ENCODE measurements at regions not wholly inside any gene's neighbourhood (a gene's known extent, or its start where the extent isn't known, plus 50 kb on each side); places are given as distances from the start of the nearest gene placed in this dataset.

- H3K27me3 ChIP-seq, result no peaks in the 10 kb centered on the region
- H3K9ac ChIP-seq (ENCODE audit: low read depth in 2 of 2, low read length in 2 of 2), result no peak overlapping the region
- H3K27ac ChIP-seq, result no peak overlapping the region
- intact Hi-C loops (cut with DNase I), result no loop called here
- H3K4me3 ChIP-seq, result no peak overlapping the region
- no peaks in the 10 kb centered on the region for H3K4me1 ChIP-seq
- no peaks in the 10 kb centered on the region for H3K36me3 ChIP-seq
- H3K9me3 ChIP-seq, result no peaks in the 10 kb centered on the region
- DNase-seq, result no peak
- TF ChIP-seq CTCF (IDR thresholded peaks at IDR 0.05), result no peak
Measured at GRCh38 chr9:30010691-30011090, 2373.8 kb upstream of the ACO1 start.

- intact Hi-C loops (cut with DNase I), result no loop called here
- TF ChIP-seq CTCF (IDR thresholded peaks at IDR 0.05), result no peak
- H3K9ac ChIP-seq (ENCODE audit: low read depth in 2 of 2, low read length in 2 of 2), result no peak overlapping the region
Measured at GRCh38 chr9:30012622-30013021, 2371.8 kb upstream of the ACO1 start.

DNA sequence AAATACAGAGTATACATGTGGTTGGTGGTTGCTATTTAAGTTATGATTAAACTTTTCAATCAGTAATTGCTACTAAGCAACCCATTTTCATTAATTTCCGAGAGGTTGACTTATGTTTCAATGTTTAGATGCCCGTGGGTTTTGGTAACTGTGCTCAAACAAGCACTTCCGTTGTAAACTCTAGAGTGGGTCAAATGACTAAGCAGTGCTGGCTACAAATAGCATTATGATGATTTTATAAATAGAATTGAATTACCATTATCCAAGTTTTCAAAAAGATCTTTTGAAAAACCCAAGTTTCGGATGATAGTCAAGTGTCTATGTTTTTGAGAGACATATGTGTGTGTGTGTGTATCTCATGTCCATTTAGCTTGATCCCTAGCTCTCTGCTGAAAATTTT lies 2369.4 kb upstream of the ACO1 start:
- no peak overlapping the region for H3K4me3 ChIP-seq
- H3K4me1 ChIP-seq, result no peaks in the 10 kb centered on the region
- H3K9me3 ChIP-seq, result no peaks in the 10 kb centered on the region
- H3K27me3 ChIP-seq, result no peaks in the 10 kb centered on the region
- no peaks in the 10 kb centered on the region for H3K36me3 ChIP-seq
- intact Hi-C loops (cut with DNase I), result no loop called here
- no peak overlapping the region for H3K27ac ChIP-seq
- DNase-seq, result no peak
- no peak for TF ChIP-seq CTCF (IDR thresholded peaks at IDR 0.05)
- H3K9ac ChIP-seq (ENCODE audit: low read depth in 2 of 2, low read length in 2 of 2), result no peak overlapping the region

More at GRCh38 chr9:30012622-30013021, 2371.8 kb upstream of the ACO1 start:
- DNase-seq, result no peak
- no peak overlapping the region for H3K4me3 ChIP-seq
- H3K9me3 ChIP-seq, result no peaks in the 10 kb centered on the region
- H3K4me1 ChIP-seq, result no peaks in the 10 kb centered on the region
- no peaks in the 10 kb centered on the region for H3K36me3 ChIP-seq
- no peak overlapping the region for H3K27ac ChIP-seq
- no peaks in the 10 kb centered on the region for H3K27me3 ChIP-seq

DNA sequence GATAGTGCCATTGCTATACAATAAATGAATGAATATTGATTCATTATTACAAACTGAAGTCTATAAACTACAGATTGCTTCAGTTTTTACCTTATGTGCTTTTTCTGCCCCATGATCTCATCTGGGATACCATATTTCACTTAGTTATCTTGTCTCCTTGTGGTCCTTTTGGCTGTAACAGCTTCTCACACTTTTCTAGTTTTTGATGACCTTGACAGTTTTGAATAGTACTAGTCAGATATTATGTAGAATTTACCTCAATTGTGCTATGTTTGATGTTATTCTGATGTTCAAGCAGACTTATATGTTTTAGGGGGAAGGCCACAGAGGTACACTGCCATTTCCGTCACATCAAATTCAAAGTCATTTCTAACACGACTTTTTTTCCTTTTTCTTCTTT lies 2364.3 kb upstream of the ACO1 start:
- intact Hi-C loops (cut with DNase I), result no loop called here
- no peaks in the 10 kb centered on the region for H3K27me3 ChIP-seq
- TF ChIP-seq CTCF (IDR thresholded peaks at IDR 0.05), result no peak
- DNase-seq, result no peak
- no peak overlapping the region for H3K9ac ChIP-seq (ENCODE audit: low read depth in 2 of 2, low read length in 2 of 2)
- H3K9me3 ChIP-seq, result no peaks in the 10 kb centered on the region
- no peak overlapping the region for H3K27ac ChIP-seq
- H3K4me1 ChIP-seq, result no peaks in the 10 kb centered on the region
- no peaks in the 10 kb centered on the region for H3K36me3 ChIP-seq
- H3K4me3 ChIP-seq, result no peak overlapping the region

GRCh38 chr9:30035761-30036160 lies 2348.7 kb upstream of the ACO1 start:
- no peaks in the 10 kb centered on the region for H3K4me1 ChIP-seq
- no peak overlapping the region for H3K27ac ChIP-seq
- intact Hi-C loops (cut with DNase I), result no loop called here
- H3K27me3 ChIP-seq, result no peaks in the 10 kb centered on the region
- TF ChIP-seq CTCF (IDR thresholded peaks at IDR 0.05), result no peak
- no peak overlapping the region for H3K9ac ChIP-seq (ENCODE audit: low read depth in 2 of 2, low read length in 2 of 2)
- H3K9me3 ChIP-seq, result no peaks in the 10 kb centered on the region
- no peaks in the 10 kb centered on the region for H3K36me3 ChIP-seq
- DNase-seq, result no peak
- H3K4me3 ChIP-seq, result no peak overlapping the region

GRCh38 chr9:30036558-30036957 lies 2347.9 kb upstream of the ACO1 start:
- Histone ChIP-seq H3K9me3 (no peaks in the 10 kb centered on the region), H3K27me3 (no peaks in the 10 kb centered on the region), H3K27ac (no peak overlapping the region), H3K4me3 (no peak overlapping the region), H3K36me3 (no peaks in the 10 kb centered on the region), H3K9ac (ENCODE audit: low read depth in 2 of 2, low read length in 2 of 2) (no peak overlapping the region), H3K4me1 (no peaks in the 10 kb centered on the region)
- no peak for TF ChIP-seq CTCF (IDR thresholded peaks at IDR 0.05)
- intact Hi-C loops (cut with DNase I), result no loop called here
- DNase-seq, result no peak
